COLO668 (cell line): ENCODE measurements at regions not wholly inside any gene's neighbourhood (a gene's known extent, or its start where the extent isn't known, plus 50 kb on each side); places are given as distances from the start of the nearest gene placed in this dataset.
"Not testable (repeated sequence)": the region's sequence is repeated elsewhere in the genome, so short reads cannot be mapped to it uniquely, and the experiment has no call there.

ENCODE experiments used
- DNase-seq: peaks from one replicate; lab custom pipeline; 2025; ENCODE audit not compliant: unreplicated experiment; lab: John Stamatoyannopoulos, UW

GRCh38 chr1:65527190-65527589 lies 106.7 kb downstream of the LEPR start:
- DNase-seq: no peak

DNA sequence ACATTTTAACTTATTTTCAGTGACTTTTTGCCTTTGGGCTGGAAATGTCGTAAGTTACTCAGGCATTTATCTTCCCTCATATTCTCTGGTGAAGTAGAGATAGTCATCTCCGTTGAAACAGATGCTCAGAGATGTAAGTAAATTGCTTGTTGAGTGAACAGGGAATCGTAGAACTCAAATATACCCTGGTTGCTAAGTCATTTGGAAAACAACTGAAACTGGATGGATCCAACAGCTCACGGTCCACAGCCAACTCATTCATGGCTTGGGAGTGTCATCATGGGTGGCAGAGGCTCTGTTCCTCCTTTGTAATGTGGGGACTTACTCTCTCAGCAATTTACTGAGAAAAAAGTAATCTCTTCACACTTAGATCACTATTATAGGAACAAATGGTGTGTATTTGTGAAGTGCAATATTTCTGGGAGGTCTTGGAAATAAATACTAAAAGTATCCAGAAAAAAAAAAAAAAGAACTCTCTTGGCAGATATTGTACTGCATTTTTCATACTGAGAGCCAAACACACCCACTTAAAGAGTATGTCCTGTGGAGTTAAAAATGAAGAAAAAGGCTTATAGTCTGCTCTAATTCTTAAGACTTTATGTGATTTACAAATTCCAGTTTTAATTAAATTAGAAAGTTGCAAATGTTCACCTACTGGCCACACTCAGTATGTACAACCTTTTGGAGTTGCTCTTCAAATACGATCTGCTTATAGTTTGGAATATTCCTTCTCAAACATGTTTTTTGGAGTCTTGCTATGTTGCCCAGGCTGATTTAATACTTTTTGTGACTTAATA lies 107.4 kb downstream of the LEPR start:
- no peak for DNase-seq

DNA sequence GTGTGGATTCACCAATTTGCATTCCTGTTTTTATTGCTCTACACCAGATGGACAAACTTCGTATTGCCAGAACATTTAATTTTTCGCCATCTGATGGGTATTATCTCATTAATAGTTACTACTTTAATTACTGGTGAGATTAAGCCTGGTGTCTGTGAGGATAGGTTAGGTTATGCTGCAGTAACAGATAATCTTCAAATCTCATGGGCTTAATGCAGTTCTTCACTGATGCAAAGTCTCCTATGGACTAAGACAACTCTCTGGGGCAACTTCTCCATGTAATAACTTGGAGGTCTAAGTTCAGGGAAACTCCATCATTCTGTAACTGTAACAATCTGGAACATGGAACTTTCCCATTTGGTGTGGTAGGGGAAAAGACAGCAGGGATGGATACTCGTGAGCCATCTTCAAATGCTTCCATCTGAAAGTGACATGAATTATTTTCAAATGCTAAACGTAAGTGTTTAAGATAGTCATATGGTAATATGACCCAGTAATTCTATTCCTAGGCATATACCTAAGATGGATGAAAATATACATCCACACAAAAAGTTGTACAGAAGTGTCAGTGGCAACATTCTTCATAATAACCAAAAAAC lies 111.6 kb downstream of the LEPR start:
- DNase-seq: no peak

- no peak for DNase-seq
Measured at GRCh38 chr1:65535981-65536380, 115.5 kb downstream of the LEPR start.

GRCh38 chr1:65538086-65538485 lies 117.6 kb downstream of the LEPR start:
- no peak for DNase-seq

DNA sequence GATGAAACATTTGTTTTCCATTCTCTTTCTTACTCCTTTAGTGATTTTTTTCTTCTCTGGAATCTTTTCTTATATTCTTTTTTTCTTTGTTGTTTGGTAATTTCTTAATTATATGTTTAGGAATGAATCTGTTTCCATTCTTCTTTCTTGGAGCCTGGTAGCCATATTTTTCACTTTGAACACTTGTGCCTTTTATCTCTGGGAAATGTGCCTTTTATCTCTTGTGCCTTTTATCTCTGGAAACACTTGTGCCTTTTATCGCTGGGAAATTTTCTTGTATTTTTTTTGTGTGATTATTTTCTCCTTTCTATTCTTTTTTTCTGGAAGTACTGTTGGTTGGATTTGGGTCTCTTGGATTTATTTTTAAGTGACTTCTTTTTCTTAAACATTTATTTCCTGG lies 118.2 kb downstream of the LEPR start:
- no peak for DNase-seq

DNA sequence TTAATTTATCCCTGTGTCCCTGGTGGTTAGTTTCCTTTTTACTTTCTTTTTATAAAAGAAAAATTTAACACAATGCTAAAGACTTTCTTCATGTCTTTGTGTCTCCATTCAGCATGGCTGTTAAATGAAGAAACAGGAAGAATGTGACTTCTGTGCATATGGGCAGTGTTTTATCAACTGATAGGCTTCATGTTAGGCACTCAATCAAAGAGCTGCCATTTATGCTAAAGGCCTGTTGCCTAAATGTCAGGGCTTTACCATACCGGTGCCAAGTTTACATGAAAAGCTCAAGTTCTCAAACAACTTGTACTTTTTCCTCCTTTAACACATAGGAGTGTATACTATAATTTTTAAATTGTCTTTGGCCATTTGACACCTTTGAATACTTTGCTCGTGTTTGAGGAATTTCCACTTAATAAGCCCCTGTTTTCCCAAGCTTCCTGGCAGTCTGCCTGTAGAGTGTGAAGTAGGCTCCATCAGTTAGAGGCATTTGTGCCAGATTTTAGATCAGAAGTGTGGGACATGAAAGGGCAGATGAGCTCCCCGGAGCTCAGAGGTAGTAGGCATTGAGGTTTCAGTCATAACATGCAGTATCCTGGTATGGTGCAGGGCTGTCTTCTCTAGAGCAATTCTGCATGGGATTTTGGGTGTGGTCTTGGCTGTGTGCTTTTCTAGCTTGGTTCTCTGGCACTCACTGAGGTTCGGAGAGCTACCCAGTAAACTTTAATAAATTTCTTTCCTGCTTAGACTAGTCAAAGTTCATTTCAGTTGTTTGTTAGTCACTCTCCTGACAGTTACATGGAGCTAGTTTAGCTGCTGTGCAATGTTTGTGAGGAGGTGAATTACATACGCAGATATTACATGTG lies 119.0 kb downstream of the LEPR start:
- DNase-seq: no peak

GRCh38 chr1:65541161-65541560 lies 120.7 kb downstream of the LEPR start:
- DNase-seq: no peak

DNA sequence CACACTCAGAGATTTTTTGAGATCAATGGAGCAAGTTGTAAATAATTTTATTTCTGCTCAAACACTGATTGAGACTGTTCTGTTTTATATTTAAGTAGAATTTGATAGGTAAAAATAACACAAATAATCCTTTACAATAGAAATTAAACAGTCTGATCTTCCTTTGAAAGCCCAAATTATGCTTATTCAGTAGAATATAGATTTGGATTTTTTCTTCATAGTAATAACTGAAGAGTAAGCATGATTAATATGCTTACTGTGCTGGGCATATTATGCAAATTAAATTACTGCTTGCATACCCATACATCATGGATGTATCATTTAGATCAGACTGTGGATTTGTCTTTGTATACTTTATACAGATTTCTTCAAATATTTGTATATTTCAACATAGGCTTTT lies 121.4 kb downstream of the LEPR start:
- DNase-seq: no peak

- not testable (repeated sequence) for DNase-seq
Measured at GRCh38 chr1:65542592-65542991, 122.1 kb downstream of the LEPR start.

DNA sequence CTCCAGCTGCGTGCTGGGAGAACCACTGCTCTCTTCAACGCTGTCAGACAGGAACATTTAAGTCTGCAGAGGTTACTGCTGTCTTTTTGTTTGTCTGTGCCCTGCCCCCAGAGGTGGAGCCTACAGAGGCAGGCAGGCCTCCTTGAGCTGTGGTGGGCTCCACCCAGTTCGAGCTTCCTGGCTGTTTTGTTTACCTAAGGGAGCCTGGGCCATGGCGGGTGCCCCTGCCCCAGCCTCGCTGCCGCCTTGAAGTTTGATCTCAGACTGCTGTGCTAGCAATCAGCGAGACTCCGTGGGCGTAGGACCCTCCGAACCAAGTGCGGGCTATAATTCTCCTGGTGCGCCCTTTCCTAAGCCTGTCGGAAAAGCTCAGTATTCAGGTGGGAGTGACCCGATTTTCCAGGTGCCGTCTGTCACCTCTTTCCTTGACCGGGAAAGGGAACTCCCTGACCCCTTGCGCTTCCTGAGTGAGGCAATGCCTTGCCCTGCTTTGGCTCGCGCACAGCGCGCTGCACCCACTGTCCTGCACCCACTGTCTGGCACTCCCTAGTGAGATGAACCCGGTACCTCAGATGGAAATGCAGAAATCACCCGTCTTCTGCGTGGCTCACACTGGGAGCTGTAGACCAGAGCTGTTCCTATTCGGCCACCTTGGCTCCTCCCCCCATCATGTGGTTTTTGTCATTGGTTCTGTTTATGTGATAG lies 130.0 kb downstream of the LEPR start:
- not testable (repeated sequence) for DNase-seq

GRCh38 chr1:65552484-65552883 lies 132.0 kb downstream of the LEPR start:
- not testable (repeated sequence) for DNase-seq

DNA sequence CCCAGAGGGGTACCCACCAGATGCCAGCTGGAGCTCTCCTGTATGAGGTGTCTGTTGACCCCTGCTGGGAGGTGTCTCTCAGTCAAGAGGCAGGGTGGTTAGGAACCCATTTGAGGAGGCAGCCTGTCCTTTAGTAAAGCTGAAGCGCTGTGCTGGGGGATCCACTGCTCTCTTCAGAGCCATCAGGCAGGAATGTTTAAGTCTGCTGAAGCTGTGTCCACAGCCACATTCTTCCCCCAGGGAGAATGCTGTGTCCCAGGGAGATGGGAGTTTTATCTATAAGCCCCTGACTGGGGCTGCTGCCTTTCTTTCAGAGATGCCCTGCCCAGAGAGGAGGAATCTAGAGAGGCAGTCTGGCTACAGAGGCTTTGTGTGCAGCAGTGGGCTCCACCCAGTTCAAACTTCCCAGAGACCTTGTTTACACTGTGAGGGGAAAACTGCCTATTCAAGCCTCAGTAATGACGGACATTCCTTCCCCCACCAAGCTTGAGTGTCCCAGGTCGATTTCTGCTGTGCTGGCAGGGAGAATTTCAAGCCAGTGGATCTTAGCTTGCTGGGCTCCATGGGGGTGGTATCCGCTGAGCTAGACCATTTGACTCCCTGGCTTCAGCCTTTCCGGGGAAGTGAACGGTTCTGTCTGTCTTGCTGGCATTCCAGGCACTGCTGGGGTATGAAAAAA lies 133.8 kb downstream of the LEPR start:
- DNase-seq: not testable (repeated sequence)

- DNase-seq: no peak
Measured at GRCh38 chr1:65554829-65555228, 134.4 kb downstream of the LEPR start.

- DNase-seq: no peak
Measured at GRCh38 chr1:65558215-65558614, 137.7 kb downstream of the LEPR start.

DNA sequence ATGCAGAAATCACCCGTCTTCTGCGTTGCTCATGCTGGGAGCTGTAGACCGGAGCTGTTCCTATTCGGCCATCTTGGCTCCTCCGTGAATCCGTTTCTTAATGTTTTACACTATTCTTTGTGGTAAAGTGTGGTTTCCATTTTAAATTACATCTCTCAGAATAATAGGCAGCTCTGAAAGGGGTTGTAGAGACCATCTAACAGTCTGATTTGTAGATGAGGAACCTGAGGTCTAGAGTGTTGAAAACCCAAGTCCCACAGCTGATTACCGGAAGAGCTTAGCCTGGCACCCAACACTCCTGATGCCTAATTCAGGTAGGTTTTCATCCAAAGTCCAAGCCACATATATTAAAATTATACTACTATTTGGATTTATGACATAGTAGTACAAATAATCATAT lies 144.0 kb downstream of the LEPR start:
- DNase-seq: no peak

GRCh38 chr1:65568285-65568684 lies 147.8 kb downstream of the LEPR start:
- no peak for DNase-seq

DNA sequence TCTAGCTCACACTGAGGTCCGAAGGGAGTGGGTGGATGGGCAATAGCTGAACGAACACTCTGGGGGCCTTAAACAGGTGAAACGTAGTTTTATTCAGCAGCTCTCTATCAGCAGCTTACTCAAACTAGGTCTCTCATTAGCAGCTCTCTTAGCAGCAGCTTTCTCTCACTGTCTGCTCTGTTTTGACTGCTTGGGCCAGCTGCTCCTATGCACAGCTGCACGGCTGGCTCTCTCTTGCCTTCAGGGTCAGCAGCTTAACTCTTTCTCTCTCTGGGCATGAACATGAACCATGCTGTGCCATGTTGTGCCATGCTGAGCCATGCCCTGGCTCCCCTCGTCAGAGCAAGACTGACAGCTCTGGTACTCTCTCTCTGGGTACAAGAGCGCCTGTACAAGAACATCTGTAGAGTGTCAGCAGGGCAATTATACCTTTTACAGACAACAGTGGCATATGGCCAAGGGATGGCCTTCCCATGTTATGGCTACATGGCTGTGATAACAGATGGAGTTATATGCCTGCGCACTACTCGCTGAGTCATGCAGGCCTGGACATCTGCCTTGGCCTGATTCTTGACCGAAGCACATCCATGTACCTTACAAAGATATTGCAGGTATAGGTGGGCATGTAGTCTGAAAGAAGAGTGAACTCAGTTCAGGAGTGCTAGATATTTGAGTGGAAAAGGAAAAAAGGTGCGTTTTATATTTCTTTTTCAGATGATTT lies 152.4 kb downstream of the LEPR start:
- DNase-seq: no peak

DNA sequence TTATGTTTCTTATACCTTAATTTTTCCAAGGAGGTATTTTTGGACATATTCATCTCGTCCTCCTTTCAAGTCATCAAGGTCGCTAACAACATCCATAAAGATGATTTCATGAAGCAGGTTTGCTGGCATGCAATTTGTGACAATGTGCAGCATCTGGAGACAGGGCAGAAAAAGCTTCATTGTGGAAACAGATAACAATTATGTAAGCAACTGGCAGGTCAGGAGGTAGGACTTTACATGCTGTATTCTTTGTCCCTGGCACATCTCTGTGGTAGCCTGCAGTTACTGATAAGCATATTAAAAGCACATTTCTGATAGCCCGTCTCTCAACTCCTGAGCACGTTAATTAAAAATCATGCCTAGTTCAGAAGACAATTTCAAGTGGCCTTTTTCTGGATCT lies 156.8 kb downstream of the LEPR start:
- no peak for DNase-seq

GRCh38 chr1:65577982-65578381 lies 157.5 kb downstream of the LEPR start:
- DNase-seq: not testable (repeated sequence)
